ENCODE measurements at regions not wholly inside any gene's neighbourhood (a gene's known extent, or its start where the extent isn't known, plus 50 kb on each side); places are given as distances from the start of the nearest gene placed in this dataset.

DNA sequence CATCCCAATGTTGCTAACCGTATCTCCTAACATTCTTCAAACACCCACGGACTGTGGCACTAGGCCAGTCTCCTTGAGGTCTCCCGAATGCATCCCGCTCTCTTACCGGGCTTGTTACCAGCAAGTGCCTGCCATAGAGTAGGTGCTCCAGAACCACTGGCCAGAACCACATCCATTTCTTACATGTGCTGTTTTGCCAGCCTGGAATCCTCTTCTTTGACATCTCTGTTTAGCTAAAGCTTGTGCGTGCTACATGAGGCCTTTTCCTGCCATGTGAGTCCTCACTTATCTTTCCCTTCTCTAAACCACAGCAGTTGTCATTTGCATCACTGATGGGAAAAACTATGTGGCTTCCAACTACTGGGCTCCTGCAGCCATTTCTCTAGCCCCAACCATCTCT, 397.4 kb downstream of the PCNX1 start:
- no peak for TF ChIP-seq MYC (IDR thresholded peaks at IDR 0.05; ENCODE audit: low read depth, low read length)
- TF ChIP-seq, protein P1, sequence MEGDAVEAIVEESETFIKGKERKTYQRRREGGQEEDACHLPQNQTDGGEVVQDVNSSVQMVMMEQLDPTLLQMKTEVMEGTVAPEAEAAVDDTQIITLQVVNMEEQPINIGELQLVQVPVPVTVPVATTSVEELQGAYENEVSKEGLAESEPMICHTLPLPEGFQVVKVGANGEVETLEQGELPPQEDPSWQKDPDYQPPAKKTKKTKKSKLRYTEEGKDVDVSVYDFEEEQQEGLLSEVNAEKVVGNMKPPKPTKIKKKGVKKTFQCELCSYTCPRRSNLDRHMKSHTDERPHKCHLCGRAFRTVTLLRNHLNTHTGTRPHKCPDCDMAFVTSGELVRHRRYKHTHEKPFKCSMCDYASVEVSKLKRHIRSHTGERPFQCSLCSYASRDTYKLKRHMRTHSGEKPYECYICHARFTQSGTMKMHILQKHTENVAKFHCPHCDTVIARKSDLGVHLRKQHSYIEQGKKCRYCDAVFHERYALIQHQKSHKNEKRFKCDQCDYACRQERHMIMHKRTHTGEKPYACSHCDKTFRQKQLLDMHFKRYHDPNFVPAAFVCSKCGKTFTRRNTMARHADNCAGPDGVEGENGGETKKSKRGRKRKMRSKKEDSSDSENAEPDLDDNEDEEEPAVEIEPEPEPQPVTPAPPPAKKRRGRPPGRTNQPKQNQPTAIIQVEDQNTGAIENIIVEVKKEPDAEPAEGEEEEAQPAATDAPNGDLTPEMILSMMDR (IDR thresholded peaks at IDR 0.05; ENCODE audit: low read depth, low read length) = no peak
- TF ChIP-seq, protein P2, sequence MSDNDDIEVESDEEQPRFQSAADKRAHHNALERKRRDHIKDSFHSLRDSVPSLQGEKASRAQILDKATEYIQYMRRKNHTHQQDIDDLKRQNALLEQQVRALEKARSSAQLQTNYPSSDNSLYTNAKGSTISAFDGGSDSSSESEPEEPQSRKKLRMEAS (IDR thresholded peaks at IDR 0.05; ENCODE audit: low read depth, low read length) = no peak
- TF ChIP-seq POLR2A (IDR thresholded peaks at IDR 0.05; ENCODE audit: extremely low read depth, insufficient read length) = no peak

DNA sequence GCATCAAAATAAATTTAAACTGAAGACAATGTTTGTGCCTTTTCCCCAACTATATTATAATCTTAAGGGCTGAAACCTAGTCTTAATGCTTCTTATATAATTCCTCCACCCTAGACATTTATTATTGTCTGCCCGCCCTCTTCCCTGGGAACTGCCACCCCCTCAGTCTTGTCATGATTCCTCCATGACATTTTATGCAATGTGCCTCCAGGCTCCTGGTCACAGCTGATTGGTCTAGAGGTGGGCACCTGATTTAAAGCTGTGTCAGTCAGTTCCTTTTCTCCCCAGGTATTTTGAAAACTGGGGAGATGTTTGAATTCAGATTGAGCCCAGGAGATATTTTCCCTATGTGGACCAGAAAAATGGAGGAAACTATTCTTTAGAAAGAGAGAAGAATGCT, 401.4 kb downstream of the PCNX1 start:
- no peak for DNase-seq (ENCODE audit: low read depth)
- TF ChIP-seq POLR2A (IDR thresholded peaks at IDR 0.05; ENCODE audit: extremely low read depth, insufficient read length) = no peak
- TF ChIP-seq, protein P2 (IDR thresholded peaks at IDR 0.05; ENCODE audit: low read depth, low read length) = no peak
- no peak for TF ChIP-seq MYC (IDR thresholded peaks at IDR 0.05; ENCODE audit: low read depth, low read length)
- TF ChIP-seq, protein P1 (IDR thresholded peaks at IDR 0.05; ENCODE audit: low read depth, low read length) = no peak
- H3K4me3 ChIP-seq (ENCODE audit: low read depth, low read length) = no peak overlapping the region

More for the DNA sequence above, 397.4 kb downstream of the PCNX1 start:
- no peak overlapping the region for H3K4me3 ChIP-seq (ENCODE audit: low read depth, low read length)
- no peak for DNase-seq (ENCODE audit: low read depth)

DNA sequence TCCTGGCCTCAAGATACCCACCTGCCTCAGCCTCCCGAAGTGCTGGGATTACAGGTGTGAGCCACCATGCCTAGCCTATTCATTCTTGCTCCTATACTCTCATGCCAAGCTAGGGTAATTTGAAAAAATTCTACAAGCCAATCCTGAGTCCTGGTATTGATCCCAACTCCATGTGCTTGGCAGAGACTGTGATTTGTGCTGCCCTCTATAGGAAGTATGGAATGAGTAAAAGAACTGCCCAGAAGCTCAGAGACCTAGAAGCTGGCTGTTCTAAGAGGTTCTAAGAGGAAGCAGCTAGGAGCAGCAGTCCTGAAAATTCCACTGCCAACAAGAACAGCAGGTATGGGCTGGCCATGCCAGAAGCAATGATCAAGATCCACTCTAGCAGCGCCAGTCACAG, 402.5 kb downstream of the PCNX1 start:
- no peak for DNase-seq (ENCODE audit: low read depth)
- no peak overlapping the region for H3K4me3 ChIP-seq (ENCODE audit: low read depth, low read length)
- TF ChIP-seq, protein P1 (IDR thresholded peaks at IDR 0.05; ENCODE audit: low read depth, low read length) = peak; percentile 18
- TF ChIP-seq POLR2A (IDR thresholded peaks at IDR 0.05; ENCODE audit: extremely low read depth, insufficient read length) = no peak

DNA sequence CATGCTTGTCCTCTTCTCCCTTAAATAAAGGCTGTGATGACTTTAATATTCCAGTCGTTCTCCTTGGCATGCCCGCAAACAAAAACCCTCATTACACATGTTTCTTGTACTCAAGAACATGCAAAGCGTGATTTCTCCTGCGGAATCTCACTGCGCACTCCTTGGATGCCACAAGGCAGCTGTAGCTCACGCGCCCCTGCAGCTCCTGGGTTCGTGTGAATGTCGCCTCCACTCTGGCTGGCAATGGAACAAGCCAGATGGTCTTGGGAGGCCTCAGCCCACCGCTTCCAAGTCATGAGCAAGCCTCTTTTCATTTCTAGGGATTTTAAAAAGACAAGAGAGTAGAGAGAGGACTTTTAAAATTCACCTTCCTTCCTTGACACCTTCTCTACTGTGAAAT, 403.8 kb downstream of the PCNX1 start:
- DNase-seq (ENCODE audit: low read depth) = no peak
- no peak overlapping the region for H3K4me3 ChIP-seq (ENCODE audit: low read depth, low read length)
- TF ChIP-seq MYC (IDR thresholded peaks at IDR 0.05; ENCODE audit: low read depth, low read length) = no peak
- TF ChIP-seq, protein P1 (IDR thresholded peaks at IDR 0.05; ENCODE audit: low read depth, low read length) = no peak

DNA sequence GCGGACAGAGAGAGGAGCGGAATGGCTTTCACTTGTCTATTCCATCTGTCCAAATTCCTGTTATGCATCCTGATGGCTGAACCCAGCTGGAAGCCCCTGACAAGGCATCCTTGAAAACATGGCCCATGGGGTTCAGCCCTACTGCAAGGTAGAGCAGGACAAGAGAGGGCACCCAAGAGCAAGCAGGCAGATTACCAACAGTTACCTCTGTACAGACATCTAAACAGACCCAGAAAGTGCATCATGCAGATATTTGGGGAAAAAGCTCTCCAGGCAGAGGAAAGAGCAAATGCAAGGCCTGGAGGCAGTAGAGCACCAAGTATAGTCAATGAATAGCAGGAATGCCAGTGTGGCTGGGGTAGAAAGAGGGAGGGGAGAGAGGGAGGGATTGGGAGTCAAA, 407.5 kb downstream of the PCNX1 start:
- no peak for DNase-seq (ENCODE audit: low read depth)
- TF ChIP-seq POLR2A (IDR thresholded peaks at IDR 0.05; ENCODE audit: extremely low read depth, insufficient read length) (no peak), MYC (IDR thresholded peaks at IDR 0.05; ENCODE audit: low read depth, low read length) (no peak)
- TF ChIP-seq, protein P1 (IDR thresholded peaks at IDR 0.05; ENCODE audit: low read depth, low read length) = no peak
- TF ChIP-seq, protein P2 (IDR thresholded peaks at IDR 0.05; ENCODE audit: low read depth, low read length) = no peak
- H3K4me3 ChIP-seq (ENCODE audit: low read depth, low read length) = no peak overlapping the region

DNA sequence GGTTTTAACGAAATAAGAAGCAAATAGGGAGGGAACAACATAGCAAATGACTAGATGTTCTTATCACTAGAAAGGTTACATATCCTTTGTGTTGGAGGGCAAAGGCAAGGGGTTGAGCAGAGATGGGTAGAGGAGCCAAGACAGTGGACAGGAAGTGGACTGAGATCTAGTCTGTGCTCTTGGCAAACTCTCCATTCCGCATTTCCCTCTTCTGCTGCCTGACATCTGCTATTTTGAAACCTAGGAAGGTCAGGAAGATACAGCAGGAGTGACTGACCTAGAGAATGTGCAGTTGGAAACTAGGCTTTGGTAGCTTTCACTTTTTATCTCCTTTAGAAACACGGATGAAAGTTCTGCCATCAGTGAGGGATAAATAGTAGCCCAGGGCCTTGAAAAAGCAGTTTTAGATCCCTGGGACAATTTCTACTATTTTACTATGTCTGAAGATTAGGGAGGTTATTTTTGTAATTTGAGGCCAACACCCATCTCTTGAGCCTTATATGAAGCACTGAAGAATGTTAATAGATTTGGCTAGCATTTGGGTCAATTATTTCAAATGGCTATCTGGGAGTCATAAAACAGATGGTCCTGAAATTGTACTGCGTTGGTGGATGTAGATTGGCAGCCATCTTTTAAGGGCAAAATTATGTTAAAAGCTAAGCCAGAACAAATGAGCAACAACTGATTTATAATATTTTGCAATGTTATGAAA, 410.3 kb downstream of the PCNX1 start:
- TF ChIP-seq MYC (IDR thresholded peaks at IDR 0.05; ENCODE audit: low read depth, low read length) (no peak), POLR2A (IDR thresholded peaks at IDR 0.05; ENCODE audit: extremely low read depth, insufficient read length) (no peak)
- TF ChIP-seq, protein P2 (IDR thresholded peaks at IDR 0.05; ENCODE audit: low read depth, low read length) = no peak
- TF ChIP-seq, protein P1 (IDR thresholded peaks at IDR 0.05; ENCODE audit: low read depth, low read length) = no peak
- no peak for DNase-seq (ENCODE audit: low read depth)
- H3K4me3 ChIP-seq (ENCODE audit: low read depth, low read length) = no peak overlapping the region

Measured in NB4 (cell line).